Ishikawa (cell line): ENCODE measurements at regions not wholly inside any gene's neighbourhood (a gene's known extent, or its start where the extent isn't known, plus 50 kb on each side); places are given as distances from the start of the nearest gene placed in this dataset.

Experiments used
- CEBPB ChIP-seq: IDR thresholded peaks from 2 replicates; pipeline ENCODE4 v1.6.1; 2012
- CREB1 ChIP-seq: IDR thresholded peaks from 2 replicates; pipeline ENCODE4 v1.6.1; 2012; ENCODE audit warnings: low read depth
- EGR1 ChIP-seq: IDR thresholded peaks from 2 replicates; pipeline ENCODE4 v1.6.1; 2012
- EP300 ChIP-seq: IDR thresholded peaks from 2 replicates; pipeline ENCODE4 v1.6.1; 2012; ENCODE audit warnings: borderline replicate concordance
- FOXM1 ChIP-seq: IDR thresholded peaks from 2 replicates; pipeline ENCODE4 v1.6.1; 2012; ENCODE audit warnings: low read depth, borderline replicate concordance
- MAX ChIP-seq: IDR thresholded peaks from 2 replicates; pipeline ENCODE4 v1.6.1; 2012
- NFIC ChIP-seq: IDR thresholded peaks from 2 replicates; pipeline ENCODE4 v1.6.1; 2012
- RAD21 ChIP-seq: IDR thresholded peaks from 2 replicates; pipeline ENCODE4 v1.6.1; 2012; ENCODE audit warnings: low read depth
- REST ChIP-seq: IDR thresholded peaks from 2 replicates; pipeline ENCODE4 v1.6.1; 2012; ENCODE audit warnings: low read depth, mild to moderate bottlenecking
- TAF1 ChIP-seq: IDR thresholded peaks from 2 replicates; pipeline ENCODE4 v1.6.1; 2012; ENCODE audit warnings: low read depth, mild to moderate bottlenecking
- TCF12 ChIP-seq: IDR thresholded peaks from 2 replicates; pipeline ENCODE4 v1.6.1; 2012; ENCODE audit warnings: low read depth
- TEAD4 ChIP-seq: IDR thresholded peaks from 2 replicates; pipeline ENCODE4 v1.6.1; 2012
- USF1 ChIP-seq: IDR thresholded peaks from 2 replicates; pipeline ENCODE4 v1.6.1; 2012
- YY1 ChIP-seq: IDR thresholded peaks from 2 replicates; pipeline ENCODE4 v1.6.1; 2012; ENCODE audit warnings: low read depth
- ZBTB7A ChIP-seq: IDR thresholded peaks from 2 replicates; pipeline ENCODE4 v1.6.1; 2012; ENCODE audit warnings: low read depth

- no peak for TF ChIP-seq FOXM1
- TF ChIP-seq TEAD4 = no peak
- no peak for TF ChIP-seq YY1
- no peak for TF ChIP-seq ZBTB7A
- no peak for TF ChIP-seq RAD21
- no peak for TF ChIP-seq EGR1
- TF ChIP-seq MAX = no peak
- no peak for TF ChIP-seq CREB1
- TF ChIP-seq USF1 = no peak
Observed at GRCh38 chr9:87292449-87293191, 205.0 kb upstream of the DAPK1 start.

GRCh38 chr9:87294126-87294525, 203.5 kb upstream of the DAPK1 start:
- TF ChIP-seq EGR1 (no peak), MAX (no peak), TAF1 (no peak), CREB1 (no peak), TCF12 (no peak), FOXM1 (no peak), REST (no peak)

- TF ChIP-seq TAF1 (no peak), YY1 (no peak), TEAD4 (no peak), RAD21 (no peak), ZBTB7A (no peak), TCF12 (no peak), CREB1 (no peak), NFIC (no peak), REST (no peak), FOXM1 (no peak), USF1 (no peak), EP300 (no peak), CEBPB (no peak), MAX (no peak), EGR1 (no peak)
Observed at GRCh38 chr9:87300915-87301314, 196.8 kb upstream of the DAPK1 start.

GRCh38 chr9:87301371-87301770, 196.3 kb upstream of the DAPK1 start:
- no peak for TF ChIP-seq YY1
- TF ChIP-seq FOXM1 = no peak
- no peak for TF ChIP-seq TCF12
- no peak for TF ChIP-seq CREB1
- TF ChIP-seq EGR1 = no peak
- no peak for TF ChIP-seq REST
- no peak for TF ChIP-seq CEBPB
- no peak for TF ChIP-seq USF1
- no peak for TF ChIP-seq TEAD4
- no peak for TF ChIP-seq EP300
- no peak for TF ChIP-seq RAD21
- TF ChIP-seq MAX = no peak
- no peak for TF ChIP-seq NFIC
